Right atrium auricular region (tissue), 2 donors: ENCODE measurements at regions not wholly inside any gene's neighbourhood (a gene's known extent, or its start where the extent isn't known, plus 50 kb on each side); places are given as distances from the start of the nearest gene placed in this dataset.

Source experiments
- DNase-seq: peaks from one replicate; pipeline ENCODE4 v3.0.0-alpha.2; 2019; ENCODE audit warnings: low spot score
- H3K27ac ChIP-seq, 2 donors: fragments of 200-600 bp; sonication (generic); 1 replicate in 1 of 2; 2 replicates in 1 of 2; pipeline ENCODE4 v1.5.1; 2016 to 2019
- H3K27me3 ChIP-seq, 2 donors: fragments of 200-600 bp; sonication (generic); one replicate each; pipeline versions ENCODE4 v1.5.1 to v1.6.0; 2017 to 2019
- H3K36me3 ChIP-seq: fragments of 200-600 bp; sonication (generic); one replicate; pipeline ENCODE4 v1.5.1; 2016
- H3K4me1 ChIP-seq, 2 donors: fragments of 200-600 bp; sonication (generic); one replicate each; pipeline versions ENCODE4 v1.5.1 to v1.6.0; 2017 to 2019
- H3K4me3 ChIP-seq, 2 donors: fragments of 200-600 bp; sonication (generic); 1 replicate in 1 of 2; 2 replicates in 1 of 2; pipeline ENCODE4 v1.5.1; 2017 to 2019; ENCODE audit warnings: mild to moderate bottlenecking in 1 of 2, moderate library complexity in 1 of 2
- H3K9me3 ChIP-seq, 2 donors: fragments of 200-600 bp; sonication (generic); one replicate each; pipeline ENCODE4 v1.5.1; 2019
- TF ChIP-seq, protein P1 (sequence below), 2 donors: fragments of 200-600 bp; sonication (generic); IDR thresholded peaks; one replicate each; pipeline ENCODE4 v1.5.1; 2019; ENCODE audit warnings: antibody characterized with exemption in 2 of 2

DNA sequence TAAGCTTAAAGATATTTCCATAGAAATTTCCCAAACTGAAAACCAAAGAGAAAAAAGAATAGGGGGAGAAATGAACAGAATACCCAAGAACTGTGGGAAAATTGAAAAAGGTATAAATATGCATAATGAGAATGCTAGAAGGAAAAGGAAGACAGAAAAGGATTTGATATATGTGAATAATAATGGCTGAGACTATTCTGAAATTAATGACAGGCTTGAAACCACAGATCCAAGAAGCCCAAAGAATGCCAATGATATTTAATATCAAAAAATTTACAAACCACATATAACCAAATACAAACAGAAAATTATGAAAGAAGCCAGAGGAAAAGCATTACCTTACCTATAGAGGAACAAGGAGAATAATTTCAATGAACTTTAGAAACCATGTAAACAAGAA is 153.0 kb downstream of the ANXA2 start:
- no peak for DNase-seq
- no peaks in the 10 kb centered on the region for H3K36me3 ChIP-seq
- no peaks in the 10 kb centered on the region for H3K4me1 ChIP-seq
- H3K27ac ChIP-seq: no peak overlapping the region
- H3K27me3 ChIP-seq: no peaks in the 10 kb centered on the region
- TF ChIP-seq, protein P1, sequence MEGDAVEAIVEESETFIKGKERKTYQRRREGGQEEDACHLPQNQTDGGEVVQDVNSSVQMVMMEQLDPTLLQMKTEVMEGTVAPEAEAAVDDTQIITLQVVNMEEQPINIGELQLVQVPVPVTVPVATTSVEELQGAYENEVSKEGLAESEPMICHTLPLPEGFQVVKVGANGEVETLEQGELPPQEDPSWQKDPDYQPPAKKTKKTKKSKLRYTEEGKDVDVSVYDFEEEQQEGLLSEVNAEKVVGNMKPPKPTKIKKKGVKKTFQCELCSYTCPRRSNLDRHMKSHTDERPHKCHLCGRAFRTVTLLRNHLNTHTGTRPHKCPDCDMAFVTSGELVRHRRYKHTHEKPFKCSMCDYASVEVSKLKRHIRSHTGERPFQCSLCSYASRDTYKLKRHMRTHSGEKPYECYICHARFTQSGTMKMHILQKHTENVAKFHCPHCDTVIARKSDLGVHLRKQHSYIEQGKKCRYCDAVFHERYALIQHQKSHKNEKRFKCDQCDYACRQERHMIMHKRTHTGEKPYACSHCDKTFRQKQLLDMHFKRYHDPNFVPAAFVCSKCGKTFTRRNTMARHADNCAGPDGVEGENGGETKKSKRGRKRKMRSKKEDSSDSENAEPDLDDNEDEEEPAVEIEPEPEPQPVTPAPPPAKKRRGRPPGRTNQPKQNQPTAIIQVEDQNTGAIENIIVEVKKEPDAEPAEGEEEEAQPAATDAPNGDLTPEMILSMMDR (IDR thresholded peaks at IDR 0.05): no peak
- peaks cover 0 to 5% of the 10 kb centered on the region in 2 donors for H3K9me3 ChIP-seq
- H3K4me3 ChIP-seq: no peak overlapping the region

DNA sequence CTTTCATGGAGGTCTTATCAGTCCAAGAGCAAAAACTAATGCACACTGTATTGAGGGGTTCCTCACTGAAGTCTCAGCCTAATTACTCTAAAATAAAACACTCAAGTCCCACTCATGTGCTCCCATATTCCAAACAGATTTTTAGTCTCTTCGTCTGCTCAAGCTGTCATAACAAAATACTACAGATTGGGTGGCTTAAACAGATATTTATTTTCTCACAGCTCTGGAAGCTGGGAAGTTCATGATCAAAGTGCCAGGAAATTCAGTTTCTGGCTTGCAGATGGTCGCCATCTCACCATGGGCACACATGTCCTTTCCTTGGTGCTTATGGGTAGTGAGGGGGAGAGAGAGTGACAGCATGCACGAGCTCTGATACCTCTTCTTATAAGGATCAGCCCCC is 147.5 kb downstream of the ANXA2 start:
- no peaks in the 10 kb centered on the region for H3K4me1 ChIP-seq

DNA sequence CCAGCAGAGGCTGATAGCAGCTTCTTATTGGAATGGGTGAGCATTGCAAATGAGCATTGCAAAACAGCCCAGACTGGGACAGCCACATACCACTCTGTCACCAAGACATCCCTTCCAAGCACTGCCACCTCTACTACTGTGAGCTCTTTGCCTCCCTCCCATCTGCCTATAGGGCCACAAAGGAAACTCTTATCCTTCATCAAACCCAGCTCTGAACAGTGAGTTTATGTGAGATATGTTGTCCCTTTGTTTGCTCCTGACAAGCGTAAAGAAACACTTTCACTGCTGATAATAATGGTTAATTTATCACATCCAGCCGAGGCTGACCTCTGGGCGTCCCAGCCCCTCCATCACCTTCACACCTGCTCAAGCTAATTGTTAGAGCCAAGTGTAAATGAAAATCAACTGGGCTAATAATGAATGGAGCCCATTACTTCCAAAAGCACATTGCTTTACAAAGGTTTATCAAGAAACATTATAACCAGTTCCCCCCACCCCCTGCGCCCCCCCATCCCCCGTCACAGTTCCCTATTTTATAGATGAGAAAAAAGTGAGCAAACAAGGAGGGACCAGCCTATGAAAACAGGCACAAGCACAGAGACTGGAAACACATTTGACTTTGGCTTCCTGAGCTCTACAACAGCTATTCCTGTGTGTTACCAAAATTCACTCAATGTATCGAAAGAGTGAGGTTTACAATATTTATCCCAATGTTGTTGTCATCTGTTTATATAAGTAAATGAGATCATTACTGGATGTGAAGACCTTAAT is 146.3 kb downstream of the ANXA2 start:
- Histone ChIP-seq H3K27ac (no peak overlapping the region), H3K4me1 (no peaks in the 10 kb centered on the region), H3K4me3 (no peak overlapping the region), H3K9me3 (no peaks in the 10 kb centered on the region), H3K36me3 (no peaks in the 10 kb centered on the region), H3K27me3 (no peaks in the 10 kb centered on the region)
- DNase-seq: no peak
- TF ChIP-seq, protein P1 (IDR thresholded peaks at IDR 0.05): no peak

More for the DNA sequence above, 147.5 kb downstream of the ANXA2 start:
- TF ChIP-seq, protein P1 (IDR thresholded peaks at IDR 0.05): no peak
- no peak overlapping the region for H3K27ac ChIP-seq
- DNase-seq: no peak
- no peaks in the 10 kb centered on the region for H3K9me3 ChIP-seq
- H3K4me3 ChIP-seq: no peak overlapping the region
- no peaks in the 10 kb centered on the region for H3K27me3 ChIP-seq
- no peaks in the 10 kb centered on the region for H3K36me3 ChIP-seq

DNA sequence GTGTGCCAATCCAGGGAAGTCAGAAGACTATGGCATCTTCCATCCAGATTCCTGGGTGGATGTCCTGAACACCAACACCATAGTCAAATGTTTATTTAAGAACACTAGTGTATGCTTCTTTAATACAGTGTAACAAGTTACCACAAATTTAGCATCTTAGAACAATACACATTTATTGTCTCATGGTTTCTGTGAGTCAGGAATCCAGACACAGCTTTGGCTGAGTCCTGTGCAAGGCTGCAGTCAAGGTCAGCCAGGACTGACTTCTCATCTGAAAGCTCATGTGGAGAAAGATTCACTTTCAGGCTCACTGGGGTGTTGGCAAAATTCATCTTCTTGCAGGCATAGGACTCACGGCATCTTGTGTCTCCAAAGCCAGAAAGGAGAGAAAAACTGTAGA is 143.4 kb downstream of the ANXA2 start:
- no peaks in the 10 kb centered on the region for H3K4me1 ChIP-seq
- TF ChIP-seq, protein P1 (IDR thresholded peaks at IDR 0.05): no peak
- H3K27ac ChIP-seq: no peak overlapping the region
- H3K4me3 ChIP-seq: no peak overlapping the region
- no peaks in the 10 kb centered on the region for H3K36me3 ChIP-seq
- no peaks in the 10 kb centered on the region for H3K9me3 ChIP-seq
- DNase-seq: no peak
- H3K27me3 ChIP-seq: no peaks in the 10 kb centered on the region

DNA sequence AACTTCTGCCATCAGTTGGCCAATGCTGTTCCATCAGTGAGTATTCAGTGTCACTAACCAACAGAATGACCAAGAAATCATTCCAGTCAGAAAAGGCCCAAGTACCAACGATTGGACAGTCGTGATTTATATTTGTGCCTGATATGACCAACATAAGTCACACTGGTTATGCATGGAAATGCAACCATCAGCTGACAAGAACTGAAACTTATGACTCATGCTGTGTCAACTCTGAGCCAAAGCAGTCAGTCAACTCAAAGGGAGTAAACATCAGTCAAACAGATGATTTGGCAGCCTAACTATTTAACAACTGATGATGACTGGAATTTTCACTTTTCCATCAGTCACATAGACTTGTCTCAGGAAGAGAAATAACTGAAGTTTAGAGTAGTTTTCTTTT is 142.4 kb downstream of the ANXA2 start:
- H3K27ac ChIP-seq: no peak overlapping the region
- TF ChIP-seq, protein P1 (IDR thresholded peaks at IDR 0.05): no peak
- no peaks in the 10 kb centered on the region for H3K9me3 ChIP-seq
- no peaks in the 10 kb centered on the region for H3K27me3 ChIP-seq
- H3K36me3 ChIP-seq: no peaks in the 10 kb centered on the region
- no peaks in the 10 kb centered on the region for H3K4me1 ChIP-seq
- H3K4me3 ChIP-seq: no peak overlapping the region
- no peak for DNase-seq
